Gastrocnemius medialis (tissue), 4 donors: ENCODE measurements at regions not wholly inside any gene's neighbourhood (a gene's known extent, or its start where the extent isn't known, plus 50 kb on each side); places are given as distances from the start of the nearest gene placed in this dataset.

ENCODE experiments used
- POLR2A ChIP-seq, 2 donors: fragments of 450-650 bp; IDR thresholded peaks; one replicate each; pipeline ENCODE4 v1.6.1; 2017; ENCODE audit warnings: antibody characterized with exemption in 2 of 2, mild to moderate bottlenecking in 2 of 2, moderate library complexity in 2 of 2
- TF ChIP-seq, protein P1 (sequence below), 5 experiments: fragments of 450-650 bp in 3 of 5; fragments of 200-600 bp in 2 of 5; sonication (generic) in 2 of 5; IDR thresholded peaks in 4 of 5; conservative IDR thresholded peaks in 1 of 5; 1 replicate in 4 of 5; 2 replicates in 1 of 5; pipeline ENCODE4 v1.5.1; 2016 to 2019; ENCODE audit warnings: antibody characterized with exemption in 5 of 5, mild to moderate bottlenecking in 3 of 5, moderate library complexity in 3 of 5

GRCh38 chr6:6895929-6896328, 211.8 kb upstream of the RREB1 start:
- TF ChIP-seq, protein P1, sequence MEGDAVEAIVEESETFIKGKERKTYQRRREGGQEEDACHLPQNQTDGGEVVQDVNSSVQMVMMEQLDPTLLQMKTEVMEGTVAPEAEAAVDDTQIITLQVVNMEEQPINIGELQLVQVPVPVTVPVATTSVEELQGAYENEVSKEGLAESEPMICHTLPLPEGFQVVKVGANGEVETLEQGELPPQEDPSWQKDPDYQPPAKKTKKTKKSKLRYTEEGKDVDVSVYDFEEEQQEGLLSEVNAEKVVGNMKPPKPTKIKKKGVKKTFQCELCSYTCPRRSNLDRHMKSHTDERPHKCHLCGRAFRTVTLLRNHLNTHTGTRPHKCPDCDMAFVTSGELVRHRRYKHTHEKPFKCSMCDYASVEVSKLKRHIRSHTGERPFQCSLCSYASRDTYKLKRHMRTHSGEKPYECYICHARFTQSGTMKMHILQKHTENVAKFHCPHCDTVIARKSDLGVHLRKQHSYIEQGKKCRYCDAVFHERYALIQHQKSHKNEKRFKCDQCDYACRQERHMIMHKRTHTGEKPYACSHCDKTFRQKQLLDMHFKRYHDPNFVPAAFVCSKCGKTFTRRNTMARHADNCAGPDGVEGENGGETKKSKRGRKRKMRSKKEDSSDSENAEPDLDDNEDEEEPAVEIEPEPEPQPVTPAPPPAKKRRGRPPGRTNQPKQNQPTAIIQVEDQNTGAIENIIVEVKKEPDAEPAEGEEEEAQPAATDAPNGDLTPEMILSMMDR (IDR thresholded peaks at IDR 0.05 in 4 of 5, conservative IDR thresholded peaks at IDR 0.05 in 1 of 5), result no peak
- no peak for TF ChIP-seq POLR2A (IDR thresholded peaks at IDR 0.05)
